LoVo (cell line): ENCODE measurements at regions not wholly inside any gene's neighbourhood (a gene's known extent, or its start where the extent isn't known, plus 50 kb on each side); places are given as distances from the start of the nearest gene placed in this dataset.
"Not testable (repeated sequence)": the region's sequence is repeated elsewhere in the genome, so short reads cannot be mapped to it uniquely, and the experiment has no call there.

Experiments
- DNase-seq: peaks from one replicate; pipeline ENCODE4 v3.0.0-alpha.2; 2016; ENCODE audit warnings: low spot score

DNA sequence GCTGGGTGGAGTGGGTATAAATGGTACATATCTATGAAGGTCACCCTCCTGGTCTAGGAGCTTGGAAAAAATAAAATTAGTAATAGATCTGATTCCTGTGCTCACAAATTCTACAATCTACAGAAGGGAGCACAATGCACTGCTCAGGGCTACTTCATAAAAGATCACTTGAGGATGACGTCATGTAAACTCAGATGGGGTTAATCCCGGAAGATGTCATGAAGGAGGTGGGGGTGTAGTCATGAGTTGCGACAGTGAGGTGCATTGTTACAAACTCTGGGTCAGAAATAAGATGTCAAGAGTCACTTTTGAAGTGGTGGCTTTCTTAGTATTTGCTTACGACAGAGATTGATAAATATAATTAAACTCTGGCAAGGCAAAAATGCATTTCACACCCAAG lies 68.2 kb downstream of the LHX9 start:
- DNase-seq, result no peak

DNA sequence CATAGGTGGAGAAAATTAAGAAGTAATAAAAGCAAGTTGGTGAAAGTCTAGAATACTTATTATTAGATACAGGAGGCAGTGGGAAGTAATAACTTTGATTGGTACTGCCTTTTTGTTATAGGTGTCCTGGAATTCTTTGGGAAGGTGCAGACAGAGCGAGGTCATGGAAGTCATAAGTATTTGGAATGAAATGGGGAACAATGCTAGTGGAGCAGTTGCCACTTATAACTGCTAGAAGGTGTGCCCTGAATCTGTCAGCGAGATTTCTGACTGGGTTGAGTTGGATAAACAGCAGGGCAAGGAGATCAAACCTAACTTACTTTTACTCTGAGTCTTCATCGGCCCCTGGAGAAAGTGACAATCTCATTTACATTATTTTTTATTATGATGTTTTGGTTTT lies 69.6 kb downstream of the LHX9 start:
- DNase-seq, result no peak

DNA sequence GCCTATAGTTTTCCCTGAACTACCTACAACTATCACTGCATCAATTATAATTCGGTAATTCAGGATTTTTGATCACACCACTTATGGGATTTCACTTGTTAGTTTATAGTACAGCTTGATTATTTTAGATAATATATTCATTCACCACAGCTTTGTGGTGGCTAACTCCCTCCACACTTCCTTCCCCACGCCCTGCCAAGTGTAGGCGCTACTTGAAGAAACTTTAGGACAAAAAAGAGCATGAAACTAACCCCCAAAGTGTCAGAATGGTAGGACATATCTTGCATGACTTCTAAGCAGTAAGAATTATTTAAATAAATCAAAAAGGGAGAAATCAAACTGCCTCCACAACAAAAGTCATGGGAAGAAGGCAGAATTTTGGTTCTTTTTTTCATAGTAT lies 70.1 kb downstream of the LHX9 start:
- no peak for DNase-seq

DNA sequence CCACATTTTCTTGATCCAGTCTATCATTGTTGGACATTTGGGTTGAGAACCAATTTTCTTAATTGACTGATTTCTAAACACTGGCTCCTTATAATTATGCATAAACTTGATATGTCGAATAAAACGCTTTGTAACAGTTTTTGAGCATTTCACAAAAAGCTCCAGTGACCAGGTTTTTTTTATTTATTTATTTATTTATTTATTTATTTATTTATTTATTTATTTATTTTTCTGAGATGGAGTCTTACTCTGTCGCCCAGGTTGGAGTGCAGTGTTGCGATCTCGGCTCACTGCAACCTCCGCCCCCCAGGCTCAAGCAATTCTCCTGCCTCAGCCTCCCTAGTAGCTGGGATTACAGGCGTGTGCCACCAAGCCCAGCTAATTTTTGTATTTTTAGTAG lies 71.4 kb downstream of the LHX9 start:
- DNase-seq, result not testable (repeated sequence)

DNA sequence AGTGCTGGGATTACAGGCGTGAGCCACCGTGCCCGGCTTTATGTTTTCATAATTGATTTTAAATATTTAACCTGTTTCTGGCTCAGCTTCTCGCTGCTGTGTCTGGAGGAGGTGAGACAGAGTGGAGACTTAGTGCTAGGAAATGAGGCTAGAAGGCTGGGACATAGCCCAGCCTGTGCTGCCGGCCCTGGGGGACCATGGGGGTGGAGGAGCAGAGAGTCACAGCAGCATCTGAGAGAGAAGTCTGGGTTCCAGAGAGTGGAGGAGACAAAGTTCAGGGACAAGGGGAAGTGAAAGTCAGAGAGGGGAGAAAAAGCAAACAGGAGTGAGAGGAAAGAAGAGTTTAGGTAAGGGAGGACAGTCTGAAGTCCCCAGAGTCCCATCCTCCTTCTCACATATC lies 71.9 kb downstream of the LHX9 start:
- no peak for DNase-seq

DNA sequence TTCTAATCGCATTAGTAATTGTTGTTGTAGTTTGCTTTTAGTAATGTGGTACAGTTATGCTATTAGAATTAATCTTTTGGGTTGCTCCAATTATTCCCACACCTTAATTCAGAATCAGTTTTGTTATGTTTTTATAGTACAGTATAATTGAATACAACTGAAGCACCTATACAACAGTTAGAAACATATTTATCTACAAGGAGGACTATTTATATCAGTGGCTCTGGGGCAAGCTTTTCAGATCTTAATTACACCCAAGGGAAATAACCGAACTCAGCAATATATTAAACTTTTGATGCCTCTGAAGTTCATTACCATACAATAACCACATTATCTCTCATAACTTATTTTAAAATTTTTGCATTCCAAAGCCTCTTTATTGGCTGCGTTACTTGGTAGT lies 74.4 kb downstream of the LHX9 start:
- DNase-seq, result no peak

DNA sequence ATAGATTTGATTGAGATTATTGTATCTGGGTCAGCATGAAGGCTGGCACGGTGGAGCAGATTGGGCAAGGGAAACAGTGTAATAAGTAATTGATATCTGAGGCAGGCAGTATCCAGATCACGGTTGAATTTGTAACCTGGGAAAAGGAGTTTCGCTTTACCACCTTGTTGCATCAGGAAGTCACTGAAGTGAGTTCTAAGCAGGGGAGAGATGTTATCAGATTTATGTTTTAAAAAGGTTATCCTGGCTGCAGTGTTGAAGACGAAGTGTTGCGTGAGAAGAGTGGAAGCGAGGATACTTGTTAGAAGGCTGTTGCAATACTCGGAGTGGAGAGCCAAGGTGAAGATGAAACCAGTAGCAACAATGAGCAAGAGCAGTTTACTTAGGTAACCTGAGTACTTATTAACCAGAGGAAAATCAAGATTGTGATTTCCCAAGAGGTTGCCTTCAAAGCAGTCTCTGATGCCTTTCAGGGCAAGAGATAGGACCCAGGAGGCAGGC lies 77.8 kb downstream of the LHX9 start:
- DNase-seq, result peak; percentile 23

DNA sequence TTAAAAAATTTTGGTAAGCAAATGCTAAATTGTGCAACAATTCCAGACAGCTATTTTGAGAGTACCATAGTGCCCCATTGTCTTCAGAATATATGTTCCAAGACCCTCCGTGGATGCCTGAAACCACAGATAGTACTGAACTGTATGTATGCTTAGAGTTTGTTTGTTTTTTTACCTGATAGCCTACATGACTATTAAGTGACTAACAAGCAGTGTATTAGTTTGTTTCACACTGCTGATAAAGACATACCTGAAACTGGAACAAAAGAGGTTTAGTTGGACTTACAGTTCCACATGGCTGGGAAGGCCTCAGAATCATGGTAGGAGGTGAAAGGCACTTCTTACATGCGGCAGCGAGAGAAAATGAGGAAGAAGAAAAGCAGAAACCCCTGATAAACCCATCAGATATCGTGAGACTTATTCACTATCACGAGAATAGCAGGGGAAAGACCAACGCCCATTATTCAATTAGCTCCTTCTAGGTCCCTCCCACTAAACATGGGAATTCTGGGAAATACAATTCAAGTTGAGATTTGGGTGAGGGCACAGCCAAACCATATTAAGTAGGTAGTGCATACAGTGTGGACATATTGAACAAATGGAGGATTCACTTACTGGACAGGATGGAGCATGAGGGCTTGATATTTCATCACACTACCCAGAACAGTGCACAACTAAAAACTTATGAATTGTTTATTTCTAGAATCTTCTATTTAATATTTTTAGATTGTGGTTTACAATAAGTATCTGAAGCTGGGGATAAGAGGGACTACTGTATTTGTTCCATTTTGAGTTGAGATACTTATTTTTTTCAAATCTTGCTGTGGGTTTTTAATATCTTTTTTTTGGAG lies 78.5 kb downstream of the LHX9 start:
- DNase-seq, result no peak

DNA sequence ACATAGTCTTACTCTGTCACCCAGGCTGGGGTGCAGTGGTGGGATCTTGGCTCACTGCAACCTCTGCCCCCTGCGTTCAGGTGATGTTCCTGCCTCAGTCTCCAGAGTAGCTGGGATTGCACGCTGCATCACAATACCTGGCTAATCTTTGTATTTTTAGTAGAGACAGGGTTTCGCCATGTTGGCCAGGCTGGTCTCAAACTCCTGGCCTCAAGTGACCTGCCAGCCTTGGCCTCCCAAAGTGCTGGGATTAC lies 79.0 kb downstream of the LHX9 start:
- DNase-seq, result not testable (repeated sequence)

DNA sequence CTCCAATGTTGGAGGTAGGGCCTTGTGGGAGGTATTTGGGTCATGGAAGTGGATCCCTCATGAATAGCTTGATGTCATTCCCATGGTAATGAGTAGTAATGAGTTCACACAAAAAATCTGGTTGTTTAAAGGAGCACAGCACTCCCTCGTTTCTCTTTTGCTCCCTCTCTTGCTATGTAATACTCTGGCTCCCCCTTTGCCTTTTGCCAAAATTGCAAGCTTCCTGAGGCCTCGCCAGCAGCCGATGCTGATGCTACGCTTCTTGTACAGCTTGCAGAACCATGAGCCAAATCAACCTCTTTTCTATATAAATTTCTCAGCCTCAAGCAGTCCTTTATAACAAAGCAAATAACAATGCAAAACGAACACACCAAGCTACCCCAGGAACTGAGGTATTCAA lies 80.9 kb downstream of the LHX9 start:
- DNase-seq, result no peak

DNA sequence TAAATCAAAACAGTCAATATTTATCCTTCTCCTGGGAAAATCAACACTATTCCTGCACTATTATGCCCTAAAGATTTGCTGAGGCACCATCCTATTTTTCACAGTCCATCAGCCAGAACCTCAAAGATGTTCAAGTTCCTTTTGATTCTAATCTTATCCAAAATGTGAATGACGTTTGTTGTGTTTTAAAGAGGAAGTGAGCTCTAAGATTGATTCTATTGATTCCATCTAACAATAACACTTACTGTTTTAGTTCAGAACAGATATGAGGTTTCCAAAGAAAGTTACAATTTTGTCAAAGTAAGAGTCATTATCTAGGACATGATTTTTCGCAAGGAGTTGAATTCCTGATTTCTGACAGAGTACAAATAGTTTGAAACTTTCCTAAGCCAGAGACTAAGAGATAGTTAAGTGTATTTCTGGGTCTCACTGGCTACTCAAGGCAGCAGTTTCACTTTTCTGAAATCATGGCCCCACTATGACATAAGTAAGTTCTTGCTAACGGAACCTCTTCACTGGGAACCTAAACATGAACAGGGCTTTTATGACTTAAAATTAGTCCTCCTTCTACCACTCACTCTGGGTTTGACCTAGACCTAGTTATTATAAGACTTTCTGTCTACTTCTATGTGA lies 84.7 kb downstream of the LHX9 start:
- DNase-seq, result no peak

DNA sequence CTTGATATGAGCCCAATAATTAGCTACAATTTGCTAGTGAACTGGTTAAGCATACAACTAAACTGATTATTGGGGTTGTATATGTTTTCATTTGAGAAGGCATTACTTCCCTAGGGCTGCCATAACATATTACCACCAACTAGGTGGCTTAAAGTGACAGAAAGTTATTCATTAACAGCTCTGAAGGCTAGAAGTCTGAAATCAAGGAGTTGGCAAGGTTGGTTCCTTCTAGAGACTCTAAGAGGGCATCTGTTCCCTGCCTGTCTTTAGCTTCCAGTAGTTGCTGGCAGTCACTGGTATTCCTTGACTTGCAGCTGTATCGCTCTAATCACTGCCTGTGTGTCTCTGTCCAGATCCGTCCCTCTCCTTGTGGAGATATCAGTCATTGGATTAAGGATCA lies 86.3 kb downstream of the LHX9 start:
- DNase-seq, result no peak

DNA sequence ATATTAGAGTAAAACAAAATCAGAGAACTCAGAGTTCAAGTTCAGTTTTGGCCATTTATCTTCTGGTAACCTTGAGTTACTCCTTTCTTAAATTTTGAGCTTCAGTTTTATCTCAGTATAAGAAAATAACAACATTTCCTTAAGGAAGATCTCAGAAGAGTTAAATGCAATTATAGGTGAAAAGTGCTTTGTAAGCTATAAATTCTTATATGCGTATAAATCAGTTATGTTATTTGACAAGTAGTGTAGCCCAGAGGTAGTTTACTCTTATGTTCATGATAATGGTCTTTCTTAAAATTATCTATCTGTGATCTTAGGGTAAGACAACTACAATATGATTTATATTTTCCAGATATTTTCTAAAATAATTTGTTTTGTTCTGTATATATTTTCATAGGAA lies 89.8 kb downstream of the LHX9 start:
- DNase-seq, result no peak

DNA sequence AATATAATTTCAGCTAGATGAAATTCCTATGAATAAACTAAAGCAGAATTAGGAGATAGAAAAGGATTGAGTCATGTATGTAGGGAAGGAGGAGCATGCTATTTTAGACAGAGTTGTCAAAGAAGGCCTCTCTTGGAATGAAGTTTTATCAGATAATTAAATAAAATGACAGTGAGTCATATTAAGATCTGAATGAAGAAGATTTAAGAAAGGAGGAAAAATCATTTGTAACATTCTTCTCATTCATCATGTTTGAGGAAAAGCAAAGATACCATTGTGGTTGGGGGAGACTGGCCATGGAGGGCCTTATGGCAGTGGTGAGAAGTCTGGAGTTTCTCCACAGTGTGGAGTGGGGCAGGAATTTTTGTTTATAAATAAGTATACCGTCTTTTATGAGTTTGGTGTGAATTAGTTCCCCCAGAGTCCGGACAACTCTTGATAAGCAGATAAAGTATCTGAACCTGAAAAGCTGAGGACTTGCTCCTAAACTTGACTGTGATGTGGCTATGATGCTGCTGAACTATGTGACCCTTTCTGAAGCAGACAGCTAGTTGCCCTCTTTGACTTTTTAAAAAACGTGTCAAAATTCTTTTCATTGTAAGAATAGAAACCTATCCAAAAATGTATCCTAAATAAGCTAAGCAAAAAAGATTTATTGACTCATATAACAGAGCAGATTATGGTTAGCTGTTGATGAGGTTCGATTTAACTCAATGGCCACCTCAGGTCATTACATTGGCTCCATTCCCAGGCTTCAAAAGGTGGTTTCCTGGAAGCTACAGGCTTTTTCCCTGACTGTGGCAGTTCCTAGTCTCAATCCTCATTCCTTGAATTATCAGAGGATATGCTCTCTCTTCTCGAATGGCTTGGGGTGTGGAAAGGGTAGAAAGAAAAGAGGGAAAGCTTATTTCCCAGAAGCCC lies 90.8 kb downstream of the LHX9 start:
- no peak for DNase-seq

DNA sequence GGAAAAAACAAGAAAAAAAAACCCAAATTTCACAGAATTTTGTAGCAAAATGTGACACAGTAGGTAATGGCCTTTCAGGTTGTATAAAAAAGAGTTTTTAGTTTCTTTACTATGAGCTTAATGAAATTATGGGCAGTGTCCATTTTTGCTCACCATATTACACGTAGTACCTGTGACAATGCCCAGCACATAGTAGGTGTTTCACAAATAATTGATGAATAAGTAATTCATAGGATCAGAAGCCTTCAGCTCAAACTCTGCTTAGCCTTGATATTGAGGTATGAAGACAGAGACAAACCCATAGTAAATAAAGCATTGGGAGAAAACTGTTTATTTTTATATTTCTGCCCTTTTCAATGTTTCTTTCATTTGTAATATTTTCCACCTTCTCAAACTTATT lies 97.2 kb downstream of the LHX9 start:
- DNase-seq, result no peak

DNA sequence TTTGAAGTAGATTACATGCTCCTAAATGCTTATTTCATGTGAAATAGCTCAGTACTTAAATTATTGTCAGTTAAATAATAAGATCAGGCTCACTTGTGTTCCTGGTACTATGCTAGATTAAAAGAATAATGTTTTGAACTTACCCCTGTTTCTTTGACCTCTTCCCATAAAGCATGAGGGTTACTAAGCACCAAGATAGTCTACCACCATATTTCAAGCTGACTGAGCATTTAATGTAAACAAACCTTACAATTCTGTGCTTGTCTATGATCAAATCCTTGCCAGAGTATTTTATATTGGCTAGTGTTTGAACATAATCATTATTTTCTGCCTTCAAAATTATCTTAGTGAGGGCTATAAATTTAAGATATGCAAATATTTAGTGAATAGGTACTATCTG lies 98.1 kb downstream of the LHX9 start:
- no peak for DNase-seq

DNA sequence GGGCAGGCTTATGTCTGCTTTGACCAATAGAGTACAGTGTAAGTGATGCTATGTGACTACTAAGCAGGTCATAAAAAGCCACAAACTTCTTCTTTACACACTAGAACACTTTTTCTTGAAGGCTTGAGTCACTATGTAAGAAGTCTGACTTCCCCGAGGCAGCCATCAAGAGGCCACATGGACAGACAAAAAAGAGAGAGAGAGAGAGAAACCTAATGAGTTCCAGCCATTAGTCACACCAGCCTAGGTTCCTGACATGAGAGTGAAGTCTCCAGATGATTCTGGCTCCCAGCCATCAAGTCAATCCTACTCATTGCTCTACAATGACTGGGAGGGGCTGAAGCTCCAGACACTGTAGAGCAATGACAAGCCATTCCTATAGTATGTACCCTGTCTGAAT lies 101.4 kb downstream of the LHX9 start:
- DNase-seq, result peak; percentile 76

DNA sequence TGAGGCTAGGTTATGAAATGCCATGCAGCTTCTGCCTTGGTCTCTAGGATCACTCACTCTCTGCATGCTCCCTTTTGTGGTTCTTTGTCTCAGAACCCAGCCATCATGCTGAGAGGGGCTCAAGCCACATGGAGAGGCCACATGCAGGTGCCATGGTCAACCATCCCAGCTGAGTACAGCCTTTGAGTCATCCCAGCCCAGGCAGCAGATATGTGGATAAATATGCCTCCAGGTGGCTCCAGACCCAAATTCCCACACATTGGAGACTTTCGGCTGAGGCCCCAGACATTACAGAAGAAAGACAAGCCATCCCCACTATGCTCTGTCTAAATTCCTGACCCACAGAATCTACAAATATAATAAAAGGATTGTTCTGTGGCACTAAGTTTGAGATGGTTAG lies 102.0 kb downstream of the LHX9 start:
- no peak for DNase-seq

DNA sequence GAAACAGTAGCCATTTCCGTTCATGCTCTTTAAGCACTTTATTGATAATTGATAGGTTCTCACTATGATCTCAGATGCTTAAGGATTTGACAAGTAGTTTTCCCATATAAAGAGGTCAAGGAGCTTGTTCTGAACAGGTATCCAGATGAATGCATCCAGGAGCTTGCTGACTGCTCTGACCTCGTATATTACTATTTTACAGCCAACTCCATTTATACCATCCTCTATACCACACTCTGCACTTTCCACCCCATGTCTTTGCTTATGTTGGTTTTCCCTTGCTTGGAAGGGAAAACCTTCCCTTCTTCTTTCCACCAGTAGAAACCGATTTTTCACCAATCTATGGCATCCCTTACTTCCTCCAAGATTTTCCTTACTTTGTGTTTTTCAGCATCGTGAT lies 107.2 kb downstream of the LHX9 start:
- no peak for DNase-seq

DNA sequence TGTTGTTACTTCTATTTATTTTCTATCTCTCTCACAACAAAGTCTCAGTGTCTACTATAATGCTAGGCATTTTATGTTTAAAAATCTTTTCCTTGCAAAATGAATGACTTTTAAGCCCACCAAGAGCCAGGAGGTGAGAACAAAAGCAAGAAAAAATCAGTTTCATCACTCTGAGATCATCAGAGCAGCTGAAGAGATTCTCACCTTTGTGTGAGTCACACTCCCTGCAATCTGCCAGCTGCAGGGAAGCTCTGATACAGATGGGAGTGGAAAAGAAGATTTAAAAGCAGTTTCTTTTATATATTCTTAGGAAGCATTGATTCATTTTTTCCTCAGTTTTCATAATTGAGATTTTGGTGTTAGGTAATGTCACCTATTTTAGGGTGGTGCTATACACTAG lies 107.6 kb downstream of the LHX9 start:
- no peak for DNase-seq

DNA sequence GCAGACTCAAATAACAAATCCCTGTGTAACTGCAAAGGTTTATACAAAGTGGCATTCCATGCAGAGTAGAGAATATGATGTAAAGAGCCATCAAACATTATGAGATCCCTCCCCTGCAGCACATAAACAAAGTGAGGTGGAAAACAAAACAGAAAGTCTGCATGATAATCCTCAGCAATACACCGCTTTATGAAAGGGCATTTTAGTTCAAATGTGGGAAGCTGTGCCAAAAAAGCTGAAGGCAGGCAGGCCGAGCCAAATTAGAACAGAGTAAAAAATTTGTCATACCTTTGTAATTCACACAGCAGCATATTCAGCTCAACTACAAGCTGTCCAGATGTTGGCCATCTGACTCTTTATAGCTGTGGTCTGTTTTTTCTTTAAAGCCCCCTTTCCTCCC lies 113.5 kb downstream of the LHX9 start:
- no peak for DNase-seq

DNA sequence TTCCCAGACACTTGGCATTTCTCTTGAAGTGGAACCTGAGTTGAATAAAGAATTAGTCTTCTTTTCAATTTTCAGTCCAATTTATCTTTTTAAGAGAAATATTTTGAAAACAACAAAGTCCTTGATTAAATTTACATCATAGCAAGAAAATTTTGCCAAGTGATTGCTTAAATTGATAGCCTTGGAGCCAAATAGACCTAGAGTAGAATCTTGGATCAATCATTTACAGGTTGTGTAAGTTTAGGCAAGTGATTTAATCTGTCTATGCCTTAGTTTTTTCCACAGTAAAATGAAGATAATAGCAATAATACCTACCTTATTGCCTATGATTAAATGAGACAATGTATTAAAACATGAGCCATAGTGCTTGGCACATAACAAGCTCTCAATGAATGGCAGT lies 113.9 kb downstream of the LHX9 start:
- DNase-seq, result no peak

DNA sequence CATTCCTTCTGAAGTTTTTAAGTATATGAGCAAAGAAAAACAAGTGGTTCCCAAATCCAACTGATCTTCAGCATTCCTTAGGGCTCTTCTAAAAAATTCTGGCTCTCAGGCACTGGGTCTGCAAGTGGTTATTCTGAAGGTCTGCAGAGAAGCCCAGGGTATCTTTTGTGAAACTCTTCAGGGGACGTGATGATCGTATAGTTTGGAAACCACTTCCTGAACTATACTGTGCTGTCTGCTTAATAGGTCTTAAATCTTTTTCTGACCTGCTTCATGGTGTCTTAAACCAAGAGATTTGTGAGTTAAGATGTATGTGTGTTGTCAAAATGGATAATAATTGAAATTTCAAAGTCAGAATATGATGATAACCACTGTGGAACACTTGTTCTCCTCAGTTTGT lies 115.5 kb downstream of the LHX9 start:
- DNase-seq, result no peak
